OCI-LY7 (cell line): ENCODE measurements at regions not wholly inside any gene's neighbourhood (a gene's known extent, or its start where the extent isn't known, plus 50 kb on each side); places are given as distances from the start of the nearest gene placed in this dataset.
"Not testable (repeated sequence)": the region's sequence is repeated elsewhere in the genome, so short reads cannot be mapped to it uniquely, and the experiment has no call there.

ENCODE experiments used
- BruUV-seq: library from RNA; stranded (reverse); fragments of 400-500 nt; replicated peaks from 2 replicates; lab custom pipeline; 2021; lab: Mats Ljungman, UMichigan
- CTCF ChIA-PET: fragments of 300-600 bp; sonication (Branson Sonifier 250); formaldehyde crosslinking; loops from one replicate; lab custom pipeline; 2022; ENCODE audit warnings: antibody characterized with exemption; ENCODE audit not compliant: unreplicated experiment; lab: Charles Lee
- POLR2A ChIA-PET: fragments of 300-600 bp; sonication (Branson Sonifier 250); formaldehyde crosslinking; loops from one replicate; lab custom pipeline; 2022; ENCODE audit warnings: antibody characterized with exemption; lab: Charles Lee
- DNase-seq: peaks from one replicate; pipeline ENCODE4 v3.0.0-alpha.2; 2015; ENCODE audit warnings: low spot score
- H2AFZ ChIP-seq: fragments of 200-600 bp; sonication (generic), shearing (Covaris generic); 2 replicates; pipeline ENCODE4 v1.6.1; 2014; ENCODE audit warnings: mild to moderate bottlenecking, antibody characterized with exemption, low read length, moderate library complexity
- H3K27ac ChIP-seq: fragments of 200-600 bp; sonication (generic); 2 replicates; pipeline ENCODE4 v1.5.1; 2014; ENCODE audit warnings: mixed run types, low read depth, mild to moderate bottlenecking, moderate library complexity, low read length, inconsistent platforms; ENCODE audit not compliant: poor library complexity, severe bottlenecking
- H3K36me3 ChIP-seq: fragments of 200-600 bp; sonication (generic); 2 replicates; pipeline ENCODE4 v1.6.1; 2014; ENCODE audit warnings: mild to moderate bottlenecking, antibody characterized with exemption, low read length, moderate library complexity, mixed read lengths; ENCODE audit not compliant: insufficient read depth
- H3K4me1 ChIP-seq: fragments of 200-600 bp; sonication (generic); 2 replicates; pipeline ENCODE4 v1.5.1; 2014; ENCODE audit warnings: mild to moderate bottlenecking, low read length; ENCODE audit not compliant: insufficient read depth, poor library complexity, severe bottlenecking
- H3K4me2 ChIP-seq: fragments of 200-600 bp; sonication (generic); 2 replicates; pipeline ENCODE4 v1.6.1; 2014; ENCODE audit warnings: mild to moderate bottlenecking, low read length
- H3K4me3 ChIP-seq: fragments of 200-600 bp; sonication (generic); 2 replicates; pipeline ENCODE4 v1.5.1; 2014; ENCODE audit warnings: mild to moderate bottlenecking, low read depth, low read length; ENCODE audit not compliant: poor library complexity, severe bottlenecking
- H3K79me2 ChIP-seq: fragments of 200-600 bp; sonication (generic); 2 replicates; pipeline ENCODE4 v1.6.1; 2016; ENCODE audit warnings: low read depth, mild to moderate bottlenecking, low read length, moderate library complexity, mixed read lengths; ENCODE audit not compliant: insufficient read depth
- H3K9me2 ChIP-seq: fragments of 200-600 bp; sonication (generic); 2 replicates; pipeline ENCODE4 v1.6.1; 2016; ENCODE audit warnings: mild to moderate bottlenecking, low read length, mixed read lengths; ENCODE audit not compliant: insufficient read depth
- H3K9me3 ChIP-seq: fragments of 200-600 bp; sonication (generic); 2 replicates; pipeline ENCODE4 v1.6.1; 2014; ENCODE audit warnings: mild to moderate bottlenecking, mixed run types, low read length, mixed read lengths
- H4K20me1 ChIP-seq: fragments of 200-600 bp; sonication (generic); 2 replicates; pipeline ENCODE4 v1.6.1; 2014; ENCODE audit warnings: mild to moderate bottlenecking, antibody characterized with exemption, low read length, moderate library complexity, mixed read lengths; ENCODE audit not compliant: insufficient read depth
- EZH2phosphoT487 ChIP-seq: fragments of 200-600 bp; sonication (generic); IDR thresholded peaks from 2 replicates; pipeline ENCODE4 v1.6.1; 2018; ENCODE audit warnings: low read depth, borderline replicate concordance, mild to moderate bottlenecking, mixed run types, antibody characterized with exemption, low read length, moderate library complexity, mixed read lengths
- intact Hi-C: fragments of 100-400 bp; cut with micrococcal nuclease; formaldehyde crosslinking; loops from one replicate; pipeline ENCODE4 v1.10.0; 2022; ENCODE audit not compliant: unreplicated experiment
- TF ChIP-seq, protein P1 (sequence below): fragments of 200-600 bp; sonication (generic); conservative IDR thresholded peaks from 2 replicates; pipeline ENCODE4 v1.5.1; 2014; ENCODE audit warnings: mild to moderate bottlenecking, antibody characterized with exemption, low read length, moderate library complexity, mixed read lengths

GRCh38 chr7:86991093-86991769, 68.2 kb downstream of the ELAPOR2 start:
- DNase-seq, result no peak
- TF ChIP-seq, protein P1, sequence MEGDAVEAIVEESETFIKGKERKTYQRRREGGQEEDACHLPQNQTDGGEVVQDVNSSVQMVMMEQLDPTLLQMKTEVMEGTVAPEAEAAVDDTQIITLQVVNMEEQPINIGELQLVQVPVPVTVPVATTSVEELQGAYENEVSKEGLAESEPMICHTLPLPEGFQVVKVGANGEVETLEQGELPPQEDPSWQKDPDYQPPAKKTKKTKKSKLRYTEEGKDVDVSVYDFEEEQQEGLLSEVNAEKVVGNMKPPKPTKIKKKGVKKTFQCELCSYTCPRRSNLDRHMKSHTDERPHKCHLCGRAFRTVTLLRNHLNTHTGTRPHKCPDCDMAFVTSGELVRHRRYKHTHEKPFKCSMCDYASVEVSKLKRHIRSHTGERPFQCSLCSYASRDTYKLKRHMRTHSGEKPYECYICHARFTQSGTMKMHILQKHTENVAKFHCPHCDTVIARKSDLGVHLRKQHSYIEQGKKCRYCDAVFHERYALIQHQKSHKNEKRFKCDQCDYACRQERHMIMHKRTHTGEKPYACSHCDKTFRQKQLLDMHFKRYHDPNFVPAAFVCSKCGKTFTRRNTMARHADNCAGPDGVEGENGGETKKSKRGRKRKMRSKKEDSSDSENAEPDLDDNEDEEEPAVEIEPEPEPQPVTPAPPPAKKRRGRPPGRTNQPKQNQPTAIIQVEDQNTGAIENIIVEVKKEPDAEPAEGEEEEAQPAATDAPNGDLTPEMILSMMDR, result no peak
- TF ChIP-seq EZH2phosphoT487, result no peak
- Histone ChIP-seq H2AFZ (no peak overlapping the region), H3K9me3 (no peaks in the 10 kb centered on the region), H3K4me1 (no peaks in the 10 kb centered on the region), H3K9me2 (no peaks in the 10 kb centered on the region), H3K36me3 (no peaks in the 10 kb centered on the region), H3K4me3 (no peak overlapping the region), H3K79me2 (no peaks in the 10 kb centered on the region), H4K20me1 (no peaks in the 10 kb centered on the region), H3K27ac (no peak overlapping the region), H3K4me2 (no peak overlapping the region)
- ChIA-PET POLR2A (interaction anchor here (0.6 to 1.6 kb wide), 7 partner anchors 10 to 1055 kb away, joined by 3 to 6 read pairs (median 4); no protein-coding TSS in a partner anchor), CTCF (no interaction called here)
- intact Hi-C loops, result no loop called here
- no TSS peak for BruUV-seq

- POLR2A ChIA-PET, result no interaction called here
- TF ChIP-seq EZH2phosphoT487, result no peak
- TF ChIP-seq, protein P1, result no peak
Observed at GRCh38 chr7:86989407-86989806, 70.0 kb downstream of the ELAPOR2 start.

GRCh38 chr7:86987834-86988233, 71.6 kb downstream of the ELAPOR2 start:
- H3K4me3 ChIP-seq, BruUV-seq, H3K27ac ChIP-seq, H3K36me3 ChIP-seq, POLR2A ChIA-PET, H3K4me2 ChIP-seq, DNase-seq, intact Hi-C loops, CTCF ChIA-PET, H3K9me2 ChIP-seq, H3K4me1 ChIP-seq, H2AFZ ChIP-seq, H3K9me3 ChIP-seq, H3K79me2 ChIP-seq, H4K20me1 ChIP-seq: not testable (repeated sequence)

More at GRCh38 chr7:86989407-86989806, 70.0 kb downstream of the ELAPOR2 start:
- Histone ChIP-seq H4K20me1 (no peaks in the 10 kb centered on the region), H3K9me3 (no peaks in the 10 kb centered on the region), H3K4me2 (no peak overlapping the region), H3K27ac (no peak overlapping the region), H2AFZ (no peak overlapping the region), H3K79me2 (no peaks in the 10 kb centered on the region), H3K4me1 (no peaks in the 10 kb centered on the region), H3K4me3 (no peak overlapping the region), H3K36me3 (no peaks in the 10 kb centered on the region), H3K9me2 (no peaks in the 10 kb centered on the region)
- intact Hi-C loops, result no loop called here
- CTCF ChIA-PET, result no interaction called here
- no TSS peak for BruUV-seq
- DNase-seq, result no peak

DNA sequence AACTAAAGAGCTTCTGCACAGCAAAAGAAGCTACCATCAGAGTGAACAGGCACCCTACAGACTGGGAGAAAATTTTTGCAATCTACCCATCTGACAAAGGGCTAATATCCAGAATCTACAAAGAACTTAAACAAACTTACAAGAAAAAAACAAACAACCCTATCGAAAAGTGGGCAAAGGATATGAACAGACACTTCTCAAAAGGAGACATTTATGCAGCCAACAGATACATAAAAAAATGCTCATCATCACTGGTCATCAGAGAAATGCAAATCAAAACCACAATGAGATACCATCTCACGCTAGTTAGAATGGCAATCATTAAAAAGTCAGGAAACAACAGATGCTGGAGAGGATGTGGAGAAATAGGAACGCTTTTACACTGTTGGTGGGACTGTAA, 72.1 kb downstream of the ELAPOR2 start:
- H3K4me3 ChIP-seq, H4K20me1 ChIP-seq, intact Hi-C loops, H3K4me2 ChIP-seq, H3K9me3 ChIP-seq, CTCF ChIA-PET, H3K27ac ChIP-seq, H3K4me1 ChIP-seq, H2AFZ ChIP-seq, BruUV-seq, H3K79me2 ChIP-seq, DNase-seq, POLR2A ChIA-PET, H3K9me2 ChIP-seq, H3K36me3 ChIP-seq: not testable (repeated sequence)

DNA sequence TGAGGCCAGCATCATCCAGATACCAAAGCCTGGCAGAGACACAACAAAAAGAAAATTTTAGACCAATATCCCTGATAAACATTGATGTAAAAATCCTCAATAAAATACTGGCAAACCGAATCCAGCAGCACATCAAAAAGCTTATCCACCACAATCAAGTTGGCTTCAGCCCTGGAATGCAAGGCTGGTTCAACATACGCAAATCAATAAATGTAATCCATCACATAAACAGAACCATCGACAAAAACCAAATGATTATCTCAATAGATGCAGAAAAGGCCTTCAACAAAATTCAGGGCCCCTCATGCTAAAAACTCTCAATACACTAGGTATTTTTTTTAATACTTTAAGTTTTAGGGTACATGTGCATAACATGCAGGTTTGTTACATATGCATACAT, 74.1 kb downstream of the ELAPOR2 start:
- H3K79me2 ChIP-seq, BruUV-seq, DNase-seq, CTCF ChIA-PET, H3K9me2 ChIP-seq, H3K4me3 ChIP-seq, H3K27ac ChIP-seq, H3K4me1 ChIP-seq, intact Hi-C loops, H3K4me2 ChIP-seq, H4K20me1 ChIP-seq, H2AFZ ChIP-seq, H3K9me3 ChIP-seq, H3K36me3 ChIP-seq: not testable (repeated sequence)
- POLR2A ChIA-PET, result interaction anchor here (1.3 kb wide), 1 partner anchor 10 kb away, joined by 3 read pairs; no protein-coding TSS in a partner anchor
